NCI-H2171 (cell line): ENCODE measurements at regions not wholly inside any gene's neighbourhood (a gene's known extent, or its start where the extent isn't known, plus 50 kb on each side); places are given as distances from the start of the nearest gene placed in this dataset.
"Not testable (repeated sequence)": the region's sequence is repeated elsewhere in the genome, so short reads cannot be mapped to it uniquely, and the experiment has no call there.

Source experiments
- DNase-seq: peaks from one replicate; lab custom pipeline; 2025; lab: John Stamatoyannopoulos, UW

- DNase-seq, result no peak
Measured at GRCh38 chr10:43928425-43928968, 279.8 kb upstream of the ZNF32 start.

DNA sequence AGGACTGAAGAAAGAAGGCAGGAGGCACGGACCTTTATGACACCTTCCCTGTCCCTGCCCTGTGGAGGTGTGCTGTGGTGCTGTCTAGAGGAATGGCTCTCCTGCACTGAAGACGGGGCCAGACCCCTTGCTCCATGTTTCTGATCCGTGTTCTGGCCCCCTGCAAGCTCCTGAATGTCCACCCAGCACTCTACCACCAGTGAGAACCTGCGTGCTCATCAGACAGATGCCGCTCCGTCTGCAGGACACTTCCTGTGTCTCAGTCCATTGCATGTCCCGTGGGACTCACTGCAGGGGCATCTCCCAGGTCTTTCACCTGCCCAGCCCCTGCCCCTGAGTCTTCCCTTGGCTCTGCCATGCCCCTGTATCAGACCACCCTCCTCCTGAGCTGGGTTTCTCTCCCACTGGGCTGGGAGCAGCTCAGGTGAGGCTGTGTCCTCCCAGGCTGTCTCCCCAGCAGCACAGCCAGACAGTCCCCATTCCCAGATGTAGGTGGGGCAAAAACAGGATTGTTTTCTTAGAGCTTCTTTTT lies 278.3 kb upstream of the ZNF32 start:
- DNase-seq, result no peak

DNA sequence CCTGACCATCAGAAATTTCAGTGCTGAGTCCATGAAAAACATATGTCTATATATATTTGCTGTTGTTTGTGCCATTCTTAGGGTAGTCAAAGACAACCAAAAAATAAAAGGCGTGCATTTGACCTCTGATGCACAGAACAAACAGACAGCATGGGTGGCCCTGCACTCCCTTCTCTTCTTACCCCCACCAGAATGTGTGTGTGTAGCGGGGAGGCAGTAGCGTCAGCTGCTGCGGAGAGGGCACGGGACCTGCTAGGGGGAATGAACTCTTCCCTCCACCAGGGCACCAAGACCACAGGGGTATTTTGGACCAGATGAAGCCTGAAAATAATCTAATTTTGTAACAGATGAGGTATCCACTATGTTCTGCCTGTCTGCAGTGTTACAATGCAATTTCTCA lies 277.7 kb upstream of the ZNF32 start:
- DNase-seq, result no peak

DNA sequence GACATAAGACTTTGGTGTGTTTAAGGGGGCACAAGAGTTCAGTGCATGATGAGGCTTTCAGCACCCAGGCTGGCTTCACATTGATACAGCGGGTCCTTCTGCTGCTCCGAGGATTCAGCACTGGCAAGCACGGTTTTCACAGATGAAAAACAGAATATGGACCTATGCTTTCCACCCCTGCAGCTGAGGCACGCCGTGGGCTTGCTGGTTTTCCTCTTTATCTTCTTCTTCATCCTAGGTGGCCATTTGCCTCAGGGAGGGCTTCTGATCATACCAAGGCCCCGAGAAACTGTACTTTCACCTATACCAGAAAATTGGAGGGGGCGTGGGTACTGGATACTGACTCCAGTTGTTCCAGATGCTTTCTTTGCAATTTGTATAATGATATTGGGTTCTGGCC lies 277.1 kb upstream of the ZNF32 start:
- no peak for DNase-seq

DNA sequence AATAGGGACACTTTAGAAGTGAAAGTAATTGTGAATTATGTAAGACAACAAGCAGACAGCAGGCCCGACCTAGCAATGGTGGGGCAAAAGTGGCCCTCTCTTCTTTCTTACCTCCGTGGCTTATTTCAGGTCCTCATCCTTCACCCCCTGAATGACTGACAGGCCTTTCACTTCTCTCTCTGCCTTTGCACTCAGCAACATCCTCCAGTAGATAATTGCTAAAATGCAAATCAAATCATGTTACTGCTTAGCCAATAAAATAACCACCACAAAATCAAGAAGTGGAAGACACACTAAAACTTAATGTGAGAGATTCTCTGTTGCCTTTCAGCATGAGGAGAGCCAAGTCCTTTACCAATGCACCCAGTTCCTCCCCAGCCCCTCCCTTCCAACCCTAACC lies 274.6 kb upstream of the ZNF32 start:
- no peak for DNase-seq

DNA sequence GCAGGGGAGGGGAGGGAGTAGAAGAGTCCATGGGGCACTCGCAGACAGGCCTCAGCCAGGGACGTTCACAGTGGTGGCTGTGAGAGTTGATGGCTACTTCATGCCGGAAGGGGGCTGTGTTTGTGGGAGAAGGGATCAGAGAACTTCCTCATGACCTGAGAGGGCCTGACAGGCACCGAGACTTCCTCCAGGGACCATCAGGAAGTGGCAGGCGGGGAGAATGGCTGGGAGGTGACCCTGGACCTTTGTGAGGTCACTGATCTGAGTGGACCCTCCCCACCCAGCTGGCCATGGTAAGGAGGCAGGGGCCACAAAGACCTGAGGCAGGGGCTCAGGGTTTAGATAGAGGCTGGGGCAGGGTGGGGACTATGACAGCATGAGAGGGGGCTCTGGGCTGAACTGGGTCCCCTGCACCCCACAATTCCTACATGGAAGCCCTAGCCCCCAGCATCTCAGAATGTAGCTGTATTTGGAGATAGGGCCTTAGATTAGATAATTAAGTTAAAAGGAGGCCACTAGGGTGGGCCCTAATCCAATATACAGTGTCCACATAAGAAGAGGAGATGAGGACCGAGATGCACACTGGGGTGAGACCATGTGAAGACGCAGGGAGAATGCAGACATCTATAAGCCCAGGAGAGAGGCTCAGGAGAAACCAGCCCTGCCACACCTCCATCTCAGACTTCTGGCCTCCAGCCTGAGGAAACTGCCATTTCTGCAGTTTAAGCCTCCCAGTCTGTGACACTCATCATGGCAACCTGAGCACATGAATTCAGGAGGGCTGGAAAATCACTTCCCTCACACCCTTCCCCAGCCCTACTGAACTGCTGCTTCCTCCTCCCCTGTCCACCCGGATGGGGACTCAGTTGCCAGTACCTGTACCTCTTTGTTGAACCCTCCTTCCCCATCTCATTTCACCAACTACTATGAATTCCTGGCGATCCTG lies 273.9 kb upstream of the ZNF32 start:
- DNase-seq, result no peak

DNA sequence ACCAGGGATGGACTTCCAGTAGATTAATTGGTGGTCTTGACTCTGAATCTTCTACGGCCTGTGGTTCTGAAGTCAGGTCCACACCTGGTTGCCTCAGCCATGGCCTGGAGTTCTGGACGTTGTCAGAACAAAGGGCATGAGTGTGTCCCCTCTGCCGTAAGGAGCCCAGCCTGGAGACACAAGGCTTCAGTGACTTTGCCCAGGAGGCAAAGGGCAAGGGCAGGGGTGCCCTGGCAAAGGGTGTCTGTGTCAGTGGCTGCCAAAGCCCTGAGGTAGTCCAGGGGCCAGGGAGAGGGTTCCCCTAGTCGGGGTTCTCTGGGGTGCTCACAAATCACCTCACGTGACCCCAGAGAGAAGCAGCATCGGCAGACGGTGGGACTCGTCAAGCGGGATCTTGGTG lies 273.2 kb upstream of the ZNF32 start:
- DNase-seq, result no peak

DNA sequence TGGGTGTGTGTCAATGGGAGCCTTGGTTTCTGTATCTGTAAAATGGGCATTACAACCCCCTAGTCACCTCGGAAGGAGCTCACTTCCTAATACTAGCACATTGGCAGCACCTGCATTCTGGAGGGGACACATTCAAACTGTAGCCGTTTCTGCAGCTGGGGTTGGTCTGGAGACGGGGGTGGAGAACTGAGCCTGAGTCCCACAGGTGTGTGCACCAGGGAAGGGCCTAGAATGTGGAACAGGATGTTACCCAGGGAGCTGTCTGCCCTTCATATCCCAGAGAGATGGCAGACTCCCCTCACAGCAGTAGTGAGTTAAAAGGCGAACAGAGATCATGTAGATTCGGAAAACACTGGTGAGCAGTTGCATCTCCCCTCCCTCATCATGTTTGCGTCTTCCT lies 272.8 kb upstream of the ZNF32 start:
- DNase-seq, result no peak

DNA sequence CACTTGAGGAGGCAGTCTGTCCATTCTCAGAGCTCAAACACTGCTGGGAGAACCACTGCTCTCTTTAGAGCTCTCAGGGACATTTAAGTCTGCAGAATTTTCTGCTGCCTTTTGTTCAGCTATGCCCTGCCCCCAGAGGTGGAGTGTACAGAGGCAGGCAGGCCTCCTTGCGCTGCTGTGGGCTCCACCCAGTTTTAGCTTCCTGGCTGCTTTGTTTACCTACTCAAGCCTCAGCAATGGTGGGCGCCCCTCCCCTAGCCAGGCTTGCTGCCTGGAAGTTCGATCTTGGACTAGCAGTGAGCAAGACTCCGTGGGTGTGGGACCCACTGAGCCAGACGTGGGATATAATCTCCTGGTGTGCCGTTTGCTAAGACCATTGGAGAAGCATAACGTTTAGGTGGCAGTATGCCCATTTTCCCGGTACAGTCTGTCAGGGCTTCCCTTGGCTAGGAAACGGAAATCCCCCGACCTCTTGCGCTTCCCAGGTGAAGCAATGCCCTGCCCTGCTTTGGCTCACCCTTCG lies 271.6 kb upstream of the ZNF32 start:
- not testable (repeated sequence) for DNase-seq

DNA sequence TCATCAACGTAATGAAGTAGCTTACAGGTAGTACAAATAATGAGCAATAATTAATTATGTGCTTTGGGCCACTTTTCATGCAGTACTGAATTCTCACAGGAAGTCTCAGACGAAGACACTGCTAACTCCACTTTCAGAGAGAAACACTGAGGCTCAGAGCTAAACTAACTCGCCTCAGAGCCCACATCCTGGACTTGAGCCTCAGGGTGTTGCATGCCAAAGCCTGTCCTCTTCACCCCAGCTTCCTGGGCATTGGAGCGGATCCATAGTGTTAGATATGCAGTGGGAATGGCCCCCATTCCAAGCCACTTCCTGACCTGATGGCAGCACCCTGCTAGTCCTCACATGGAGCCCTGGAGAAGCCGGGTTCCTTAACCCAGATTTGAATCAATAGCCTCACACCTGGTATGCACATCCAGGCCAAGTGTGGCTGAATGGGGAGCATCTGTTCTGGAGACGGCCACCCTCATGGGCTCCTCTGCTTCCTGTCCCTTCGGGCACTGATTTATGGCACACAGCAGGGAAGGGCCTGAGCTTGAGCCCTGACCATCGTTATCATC lies 265.1 kb upstream of the ZNF32 start:
- no peak for DNase-seq

GRCh38 chr10:43912469-43912868 lies 263.8 kb upstream of the ZNF32 start:
- DNase-seq, result no peak

DNA sequence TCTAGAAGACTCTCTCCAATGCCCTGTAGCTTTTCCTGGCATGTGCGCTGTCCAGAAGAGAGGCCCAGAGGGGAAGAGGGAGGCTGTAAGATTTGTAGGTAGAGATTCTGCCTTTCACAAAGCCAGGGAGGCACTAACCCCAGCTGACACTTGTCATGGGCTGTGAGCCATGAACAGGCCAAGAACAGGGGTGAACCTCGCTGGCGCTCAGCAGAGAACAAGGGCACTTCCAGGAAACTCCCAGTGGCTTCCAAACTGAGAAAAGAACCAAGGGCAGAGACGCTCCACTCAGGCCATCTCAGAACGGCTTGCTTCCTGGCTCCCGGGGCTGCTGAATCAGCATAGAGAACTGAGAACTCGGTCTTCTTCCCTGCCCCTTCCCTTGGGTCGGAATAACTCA lies 257.8 kb upstream of the ZNF32 start:
- no peak for DNase-seq

DNA sequence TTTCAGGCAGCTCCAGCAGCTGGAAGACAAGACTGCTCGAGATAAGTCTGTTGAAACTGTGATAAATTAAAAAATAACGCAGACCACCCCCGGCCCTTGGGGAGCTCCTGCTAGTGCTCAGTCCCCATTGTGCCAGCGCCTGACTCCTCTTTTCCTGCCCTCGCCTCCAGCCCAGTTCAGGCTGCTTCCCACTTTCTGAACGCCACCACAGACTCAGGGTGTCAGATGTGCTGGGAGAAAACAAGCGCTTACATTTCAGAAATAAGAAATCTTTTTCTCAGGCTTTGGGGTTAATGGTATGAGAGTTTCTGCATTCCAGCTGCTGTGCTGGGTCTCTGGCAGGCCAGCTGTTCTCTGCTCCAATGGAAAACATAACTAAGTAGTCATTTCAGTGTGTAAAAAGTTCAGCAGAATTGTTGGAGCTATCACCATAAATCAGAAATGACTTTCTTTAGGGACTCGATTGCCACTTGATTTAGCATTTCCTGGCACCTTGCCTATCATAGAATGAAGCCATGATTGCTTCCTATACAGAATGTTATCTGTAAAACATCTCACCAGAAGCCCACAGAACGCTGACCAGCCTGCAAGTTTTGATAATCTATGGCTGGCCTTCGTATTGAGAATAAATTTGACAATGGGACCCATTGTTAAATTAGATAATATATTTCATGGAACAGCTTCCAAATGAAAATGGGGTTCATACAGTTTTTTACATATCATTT lies 257.0 kb upstream of the ZNF32 start:
- DNase-seq, result no peak

DNA sequence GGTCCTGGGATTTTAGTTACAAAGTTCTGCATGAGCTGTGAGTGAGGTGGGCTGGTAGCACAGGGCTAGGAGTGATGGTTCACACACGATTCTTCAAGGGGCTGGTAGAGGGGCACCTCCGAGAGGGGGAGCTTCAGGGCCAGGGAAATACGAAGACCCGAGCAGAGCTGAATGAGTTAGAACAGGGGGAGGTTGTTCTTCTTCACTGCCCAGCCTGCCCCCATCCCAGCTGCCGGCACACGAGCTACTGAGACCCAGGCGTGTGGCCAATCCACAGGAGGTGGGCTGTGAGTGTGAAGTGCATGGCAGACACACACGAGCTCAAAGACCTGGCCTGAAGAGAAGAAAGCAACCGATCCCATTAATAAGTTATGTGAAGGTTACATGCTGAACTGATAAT lies 256.2 kb upstream of the ZNF32 start:
- no peak for DNase-seq

DNA sequence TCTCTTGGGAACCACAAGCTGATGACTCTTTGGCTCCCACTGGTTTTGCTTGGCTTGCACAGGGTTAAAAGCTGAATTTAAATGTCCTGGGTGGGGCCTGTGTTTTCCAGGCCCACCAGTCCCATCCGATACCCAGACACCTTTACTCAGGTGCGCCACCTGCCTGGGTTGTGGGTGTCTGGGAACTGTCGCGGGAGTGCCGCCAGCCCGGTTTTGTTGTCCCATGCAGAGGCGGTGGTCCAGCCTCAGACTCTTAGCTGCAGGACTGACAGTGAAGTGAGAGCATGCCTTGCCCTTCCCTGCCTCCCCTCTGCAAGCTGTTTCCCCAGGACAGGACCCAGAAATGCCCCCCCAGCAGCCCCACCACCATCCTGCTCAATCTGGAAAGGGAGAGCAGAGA lies 255.6 kb upstream of the ZNF32 start:
- no peak for DNase-seq

- no peak for DNase-seq
Measured at GRCh38 chr10:43903451-43903850, 254.8 kb upstream of the ZNF32 start.

- DNase-seq, result no peak
Measured at GRCh38 chr10:43902842-43903241, 254.2 kb upstream of the ZNF32 start.

DNA sequence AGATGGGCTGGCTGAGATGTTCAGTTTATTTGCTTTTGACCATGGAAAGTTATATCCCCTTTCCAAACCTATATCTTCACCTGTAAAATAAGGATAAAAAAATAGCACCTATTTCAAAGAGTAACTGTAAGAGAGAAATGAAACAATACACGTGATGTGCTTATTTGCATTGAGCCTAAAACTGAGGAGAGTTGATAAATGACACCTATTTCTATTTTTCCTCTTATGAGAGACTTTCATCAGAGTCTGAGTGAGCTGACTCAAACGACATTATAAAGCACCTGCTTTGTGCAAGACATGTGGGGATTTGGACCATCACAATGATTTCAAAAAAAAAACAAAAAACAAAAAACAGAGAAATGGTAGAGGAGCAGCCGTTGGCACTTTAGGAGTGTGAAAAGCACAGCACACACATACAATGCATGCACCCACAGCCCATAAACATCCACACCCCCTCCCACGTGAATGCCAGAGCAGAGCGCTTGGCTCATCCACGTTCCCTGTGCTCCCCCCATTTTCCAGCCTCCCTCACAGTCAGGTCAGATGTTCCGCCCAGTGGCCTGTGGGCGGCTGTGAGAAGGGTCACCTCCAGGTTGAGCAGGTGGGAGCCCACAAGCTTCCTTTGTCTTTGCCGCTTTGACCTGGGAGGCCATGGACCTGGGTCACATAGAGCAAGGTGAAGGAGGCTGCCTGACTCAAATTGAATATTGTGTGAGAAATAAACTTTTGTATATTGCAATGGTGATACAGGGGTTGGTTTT lies 253.2 kb upstream of the ZNF32 start:
- DNase-seq, result no peak

DNA sequence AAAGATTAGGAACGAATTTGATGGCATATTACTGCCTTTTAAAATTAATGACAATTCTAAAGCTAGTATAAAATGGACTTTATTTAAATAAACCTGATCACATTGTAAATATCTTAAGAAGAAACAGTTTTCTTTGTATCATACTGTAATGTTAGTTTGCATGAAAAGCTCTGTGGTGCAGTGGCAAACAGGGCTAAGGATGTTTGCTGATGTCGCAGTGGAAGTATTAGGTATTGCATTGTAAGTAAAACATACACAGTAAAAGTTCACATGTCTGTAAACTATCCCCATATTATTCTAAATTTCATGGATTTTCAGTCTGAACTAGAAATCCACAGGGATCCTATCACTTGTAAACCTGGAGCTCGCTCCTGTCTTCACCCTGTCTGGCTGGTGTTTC lies 252.6 kb upstream of the ZNF32 start:
- no peak for DNase-seq

GRCh38 chr10:43900571-43900970 lies 251.9 kb upstream of the ZNF32 start:
- DNase-seq, result no peak

- no peak for DNase-seq
Measured at GRCh38 chr10:43899224-43899959, 250.7 kb upstream of the ZNF32 start.
